Effector memory CD8-positive, alpha-beta T cell (primary cell): ENCODE measurements at regions not wholly inside any gene's neighbourhood (a gene's known extent, or its start where the extent isn't known, plus 50 kb on each side); places are given as distances from the start of the nearest gene placed in this dataset.
"Not testable (repeated sequence)": the region's sequence is repeated elsewhere in the genome, so short reads cannot be mapped to it uniquely, and the experiment has no call there.

ENCODE experiments used
- ATAC-seq: fragments of 150-1000 bp; cut with Tn5 transposase; replicated peaks from 2 replicates; pipeline ENCODE4 v1.10.0; 2021; ENCODE audit warnings: mild to moderate bottlenecking, moderate library complexity
- DNase-seq, 3 experiments: peaks; one replicate each; pipeline ENCODE4 v3.0.0; 2021
- H3K27ac Mint-ChIP-seq, 2 donors: one replicate each; pipeline ENCODE4 v1.8.0; 2022; ENCODE audit warnings: mild to moderate bottlenecking in 2 of 2, mixed read lengths in 2 of 2, moderate library complexity in 2 of 2
- H3K27me3 Mint-ChIP-seq, 2 donors: one replicate each; pipeline ENCODE4 v1.8.0; 2022; ENCODE audit warnings: mixed read lengths in 2 of 2
- H3K36me3 Mint-ChIP-seq: one replicate; pipeline ENCODE4 v1.8.0; 2022; ENCODE audit warnings: mild to moderate bottlenecking, moderate library complexity, mixed read lengths; ENCODE audit not compliant: insufficient read depth
- H3K4me1 Mint-ChIP-seq, 2 donors: one replicate each; pipeline ENCODE4 v1.8.0; 2022; ENCODE audit warnings: low read depth in 2 of 2, mixed read lengths in 2 of 2
- H3K4me3 Mint-ChIP-seq, 2 donors: one replicate each; pipeline ENCODE4 v1.8.0; 2022; ENCODE audit warnings: mild to moderate bottlenecking in 2 of 2, mixed read lengths in 2 of 2, moderate library complexity in 2 of 2
- H3K9me3 Mint-ChIP-seq, 2 donors: one replicate each; pipeline ENCODE4 v1.8.0; 2022; ENCODE audit warnings: mixed read lengths in 2 of 2

DNA sequence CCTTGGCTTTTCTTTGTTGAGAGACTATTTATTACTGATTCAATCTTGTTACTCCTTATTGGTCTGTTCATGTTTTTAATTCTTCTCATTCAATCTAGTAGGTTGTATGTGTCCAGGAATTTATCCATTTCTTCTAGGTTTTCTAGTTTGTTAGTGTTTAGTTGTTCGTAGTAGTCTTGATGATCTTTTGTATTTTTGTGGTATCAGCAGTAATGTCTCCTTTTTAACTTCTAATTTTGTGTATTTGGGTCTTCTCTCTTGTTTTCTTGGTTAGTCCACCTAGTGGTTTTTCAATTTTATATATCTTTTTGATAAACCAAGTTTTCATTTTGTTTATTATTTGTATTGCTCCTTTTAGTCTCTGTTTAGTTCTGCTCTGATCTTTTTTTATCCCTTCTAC lies 546.9 kb upstream of the TPK1 start:
- DNase-seq (no peak), ATAC-seq (no peak)
- peaks cover 8 to 21% of the 10 kb centered on the region in 2 donors for H3K9me3 Mint-ChIP-seq
- H3K4me3 Mint-ChIP-seq = no peak overlapping the region
- H3K27me3 Mint-ChIP-seq = no peaks in the 10 kb centered on the region
- no peaks in the 10 kb centered on the region for H3K36me3 Mint-ChIP-seq
- H3K4me1 Mint-ChIP-seq = no peaks in the 10 kb centered on the region
- no peak overlapping the region for H3K27ac Mint-ChIP-seq

DNA sequence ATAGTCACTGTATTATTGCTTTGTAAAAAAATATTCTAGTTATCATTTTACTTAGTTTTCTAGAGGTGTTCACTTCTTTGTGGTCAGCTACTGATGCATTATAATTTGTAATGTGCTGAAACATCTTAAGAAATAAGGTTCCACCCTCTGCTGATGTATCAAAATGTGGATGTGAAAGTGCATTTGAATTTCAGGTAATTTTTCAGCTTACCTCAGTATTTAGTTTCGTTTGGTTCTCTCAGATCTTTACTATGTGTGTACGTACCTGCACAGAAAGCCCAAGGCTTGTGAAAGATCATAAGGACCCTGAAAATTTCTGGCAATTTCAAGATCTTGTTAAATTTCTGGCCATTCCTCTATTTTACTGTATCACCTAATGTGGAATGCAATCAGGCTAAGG lies 542.3 kb upstream of the TPK1 start:
- Mint-ChIP-seq H3K36me3 (no peaks in the 10 kb centered on the region), H3K4me3 (no peak overlapping the region), H3K27ac (no peak overlapping the region), H3K27me3 (no peaks in the 10 kb centered on the region), H3K9me3 (peaks cover 0 to 3% of the 10 kb centered on the region in 2 donors), H3K4me1 (no peaks in the 10 kb centered on the region)
- DNase-seq = no peak
- no peak for ATAC-seq

DNA sequence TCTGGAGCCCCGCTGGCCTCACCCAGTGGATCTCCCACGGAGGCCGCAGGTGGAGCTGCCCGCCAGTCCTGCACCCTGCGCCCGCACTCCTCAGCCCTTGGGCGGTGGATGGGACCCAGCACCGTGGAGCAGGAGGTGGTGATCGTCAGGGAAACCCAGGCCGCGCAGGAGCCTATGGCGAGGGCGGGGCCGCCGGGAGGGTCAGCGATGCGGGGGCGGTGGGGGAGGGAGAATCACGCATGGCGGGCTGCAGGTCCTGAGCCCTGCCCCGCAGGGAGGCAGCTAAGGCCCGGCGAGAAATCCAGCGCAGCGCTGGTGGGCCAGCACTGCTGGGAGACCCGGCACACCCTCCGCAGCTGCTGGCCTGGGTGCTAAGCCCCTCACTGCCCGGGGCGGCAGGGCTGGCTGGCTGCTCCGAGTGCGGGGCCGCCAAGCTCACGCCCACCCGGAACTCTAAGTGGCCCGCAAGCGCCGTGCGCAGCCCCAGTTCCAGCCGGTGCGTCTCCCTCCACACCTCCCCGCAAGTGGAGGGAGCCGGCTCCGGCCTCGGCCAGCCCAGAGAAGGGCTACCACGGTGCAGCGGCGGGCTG lies 524.8 kb upstream of the TPK1 start:
- Mint-ChIP-seq H3K4me1 (no peaks in the 10 kb centered on the region), H3K9me3 (peaks cover 9 to 17% of the 10 kb centered on the region in 2 donors), H3K36me3 (no peaks in the 10 kb centered on the region), H3K27ac (no peak overlapping the region), H3K4me3 (no peak overlapping the region), H3K27me3 (no peaks in the 10 kb centered on the region)
- ATAC-seq (no peak), DNase-seq (no peak)

DNA sequence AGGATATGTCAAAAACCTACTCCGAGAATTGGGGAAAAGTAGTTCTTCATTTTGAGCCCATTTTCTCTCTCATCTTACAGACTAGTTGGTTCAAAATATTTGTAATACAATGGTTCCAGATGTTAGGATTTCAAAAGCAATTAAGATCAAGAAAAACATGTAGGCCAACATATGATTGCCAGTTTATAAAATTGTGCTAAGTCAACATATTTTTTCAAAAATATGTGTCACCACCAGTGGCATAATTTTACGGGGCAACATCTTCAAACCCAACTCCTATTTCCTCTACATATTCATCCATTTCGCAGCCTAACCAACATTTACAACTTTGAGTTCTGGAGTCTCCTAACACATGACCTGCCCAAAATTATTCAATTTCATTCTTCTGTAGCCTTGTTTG lies 514.5 kb upstream of the TPK1 start:
- H3K27ac Mint-ChIP-seq = no peak overlapping the region
- ATAC-seq (no peak), DNase-seq (no peak)
- no peaks in the 10 kb centered on the region for H3K36me3 Mint-ChIP-seq
- H3K9me3 Mint-ChIP-seq = peaks cover 6 to 7% of the 10 kb centered on the region in 2 donors
- no peaks in the 10 kb centered on the region for H3K27me3 Mint-ChIP-seq
- no peak overlapping the region for H3K4me3 Mint-ChIP-seq
- no peaks in the 10 kb centered on the region for H3K4me1 Mint-ChIP-seq

DNA sequence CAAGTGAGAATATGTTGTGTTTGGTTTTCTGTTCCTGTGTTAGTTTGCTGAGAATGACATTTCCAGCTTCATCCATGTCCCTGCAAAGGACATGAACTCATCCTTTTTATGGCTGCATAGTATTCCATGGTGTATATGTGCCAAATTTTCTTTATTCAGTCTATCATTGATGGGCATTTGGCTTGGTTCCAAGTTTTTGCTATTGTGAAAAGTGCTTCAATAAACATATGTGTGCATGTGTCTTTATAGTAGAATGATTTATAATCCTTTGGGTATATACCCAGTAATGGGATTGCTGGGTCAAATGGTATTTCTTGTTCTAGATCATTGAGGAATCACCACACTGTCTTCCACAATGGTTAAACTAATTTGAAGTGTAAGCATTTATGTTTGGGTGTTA lies 513.6 kb upstream of the TPK1 start:
- not testable (repeated sequence) for H3K36me3 Mint-ChIP-seq, H3K4me3 Mint-ChIP-seq, H3K27ac Mint-ChIP-seq, H3K27me3 Mint-ChIP-seq, H3K9me3 Mint-ChIP-seq, H3K4me1 Mint-ChIP-seq, ATAC-seq, DNase-seq

DNA sequence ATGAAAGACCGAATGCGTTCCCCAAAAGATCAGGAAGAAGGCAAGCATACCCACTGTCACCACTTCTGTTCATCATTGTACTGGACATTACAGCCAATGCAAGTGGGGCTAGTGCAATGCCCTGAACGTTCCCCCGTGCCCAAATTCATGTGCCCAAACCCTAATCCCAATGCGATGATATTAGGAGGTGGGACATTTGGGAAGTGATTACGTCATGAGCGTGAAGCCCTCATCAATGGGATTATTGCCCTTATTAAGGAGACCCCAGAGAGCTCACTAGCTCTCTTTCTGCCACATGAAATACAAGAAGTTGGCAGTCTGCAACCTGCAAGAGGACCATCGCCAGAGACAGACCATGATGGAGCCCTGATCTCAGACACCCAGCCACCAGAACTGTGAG lies 511.4 kb upstream of the TPK1 start:
- H3K27ac Mint-ChIP-seq = no peak overlapping the region
- ATAC-seq (no peak), DNase-seq (no peak)
- no peak overlapping the region for H3K4me3 Mint-ChIP-seq
- H3K27me3 Mint-ChIP-seq = no peaks in the 10 kb centered on the region
- H3K36me3 Mint-ChIP-seq = no peaks in the 10 kb centered on the region
- no peaks in the 10 kb centered on the region for H3K4me1 Mint-ChIP-seq
- peaks cover 5 to 7% of the 10 kb centered on the region in 2 donors for H3K9me3 Mint-ChIP-seq

DNA sequence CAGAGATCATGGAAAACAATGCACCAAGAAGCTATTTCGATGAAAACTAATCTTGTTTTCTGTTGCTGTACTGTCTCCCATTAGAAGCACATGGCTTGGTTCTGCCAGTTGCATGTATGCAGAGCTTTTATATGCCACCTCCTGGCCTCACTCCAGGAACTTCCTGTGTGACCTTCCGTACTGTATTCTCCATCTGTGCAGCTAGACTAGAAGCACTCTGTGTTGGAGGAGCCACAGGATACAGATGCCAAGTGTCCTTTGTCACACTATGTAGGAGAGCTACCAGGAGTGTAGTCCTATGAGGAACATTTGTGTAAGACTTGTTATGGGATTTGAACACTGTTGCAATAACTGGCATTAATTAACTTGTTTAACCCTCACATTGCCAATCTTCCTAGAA lies 503.5 kb upstream of the TPK1 start:
- no peak overlapping the region for H3K27ac Mint-ChIP-seq

DNA sequence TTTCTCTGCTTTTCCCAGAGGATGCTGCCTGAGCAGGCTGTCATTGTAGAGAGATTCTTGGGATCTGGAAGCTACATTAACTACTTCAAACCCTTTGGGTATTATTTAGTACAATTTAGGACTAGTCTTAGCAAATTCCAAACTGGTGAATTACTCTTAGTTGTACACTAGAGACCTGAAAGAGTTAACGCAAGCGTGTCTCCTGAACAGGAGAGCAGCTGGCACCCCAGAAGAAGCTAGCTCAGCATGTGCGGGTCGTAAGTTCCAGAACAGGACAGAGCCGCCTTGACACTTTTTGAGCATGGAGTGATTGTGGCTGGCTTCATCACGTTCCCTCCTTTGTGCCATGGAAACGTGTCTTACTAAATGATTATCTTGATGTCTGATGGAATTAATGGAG lies 495.7 kb upstream of the TPK1 start:
- Mint-ChIP-seq H3K4me3 (no peak overlapping the region), H3K27me3 (no peaks in the 10 kb centered on the region), H3K4me1 (no peaks in the 10 kb centered on the region), H3K9me3 (peaks cover 0 to 8% of the 10 kb centered on the region in 2 donors), H3K27ac (no peak overlapping the region), H3K36me3 (no peaks in the 10 kb centered on the region)
- DNase-seq (no peak), ATAC-seq (no peak)

More for the DNA sequence above, 503.5 kb upstream of the TPK1 start:
- Mint-ChIP-seq H3K27me3 (no peaks in the 10 kb centered on the region), H3K4me1 (no peaks in the 10 kb centered on the region), H3K36me3 (no peaks in the 10 kb centered on the region), H3K4me3 (no peak overlapping the region), H3K9me3 (peaks cover 7 to 11% of the 10 kb centered on the region in 2 donors)
- ATAC-seq (no peak), DNase-seq (no peak)

DNA sequence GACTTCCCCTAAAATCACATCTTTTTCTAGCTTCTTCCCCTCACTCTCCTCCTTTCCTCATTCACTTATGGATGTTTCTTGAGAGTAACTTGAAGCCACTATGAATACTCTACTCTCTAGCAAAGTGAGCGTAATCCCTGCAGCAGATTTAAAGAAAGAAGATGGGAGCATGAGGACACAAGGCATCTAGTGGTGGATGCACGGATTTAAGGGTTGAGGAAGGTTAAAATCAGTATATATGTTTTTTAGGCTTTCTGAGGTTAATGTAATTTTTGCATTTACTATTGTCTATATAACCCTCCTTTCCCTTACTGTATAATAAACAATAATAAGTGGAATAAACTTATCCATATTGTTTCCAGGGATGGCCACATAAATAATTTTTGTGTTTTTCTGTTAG lies 495.2 kb upstream of the TPK1 start:
- H3K4me3 Mint-ChIP-seq = no peak overlapping the region
- peaks cover 0 to 8% of the 10 kb centered on the region in 2 donors for H3K9me3 Mint-ChIP-seq
- no peaks in the 10 kb centered on the region for H3K27me3 Mint-ChIP-seq
- H3K36me3 Mint-ChIP-seq = no peaks in the 10 kb centered on the region
- H3K4me1 Mint-ChIP-seq = no peaks in the 10 kb centered on the region
- ATAC-seq = no peak
- no peak overlapping the region for H3K27ac Mint-ChIP-seq
- no peak for DNase-seq

DNA sequence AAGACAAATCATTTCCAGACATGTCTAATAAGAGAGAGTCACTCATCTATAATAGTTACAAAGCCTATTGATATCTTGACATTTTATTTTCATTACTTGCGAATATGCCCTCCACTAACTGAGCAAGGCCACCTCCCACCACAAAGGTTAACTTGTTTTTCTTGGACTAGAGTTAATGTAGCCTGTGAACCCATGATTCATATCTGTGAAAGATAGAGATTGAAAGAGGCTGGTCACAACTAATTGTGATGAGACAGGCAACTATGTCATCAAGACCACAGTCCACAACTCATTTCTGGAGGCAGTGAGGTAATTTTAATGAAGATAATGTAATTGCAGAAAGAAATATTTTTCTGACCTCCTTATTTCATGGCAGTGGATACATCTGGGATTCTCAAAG lies 491.8 kb upstream of the TPK1 start:
- H3K27me3 Mint-ChIP-seq = no peaks in the 10 kb centered on the region
- H3K4me3 Mint-ChIP-seq = no peak overlapping the region
- no peaks in the 10 kb centered on the region for H3K4me1 Mint-ChIP-seq
- peaks cover 0 to 2% of the 10 kb centered on the region in 2 donors for H3K9me3 Mint-ChIP-seq
- ATAC-seq (no peak), DNase-seq (no peak)
- H3K36me3 Mint-ChIP-seq = no peaks in the 10 kb centered on the region
- H3K27ac Mint-ChIP-seq = no peak overlapping the region

DNA sequence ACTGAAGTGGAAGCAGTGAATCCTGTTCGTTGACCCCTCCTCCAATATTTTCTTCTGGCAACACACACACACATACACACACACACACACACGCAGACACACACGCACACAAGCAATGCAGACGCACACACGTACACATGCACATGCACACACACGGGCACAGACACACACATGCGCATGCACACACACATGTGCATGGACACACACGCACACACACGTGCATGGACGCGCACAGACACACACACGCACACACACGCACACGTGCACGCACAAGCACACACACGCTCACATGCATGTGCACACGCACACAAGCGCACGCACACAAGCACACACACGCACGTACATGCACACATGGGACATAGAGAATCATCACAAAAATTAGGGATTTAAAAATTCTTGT lies 488.2 kb upstream of the TPK1 start:
- no peaks in the 10 kb centered on the region for H3K4me1 Mint-ChIP-seq
- H3K36me3 Mint-ChIP-seq = no peaks in the 10 kb centered on the region
- no peaks in the 10 kb centered on the region for H3K27me3 Mint-ChIP-seq
- no peak overlapping the region for H3K27ac Mint-ChIP-seq
- DNase-seq (no peak), ATAC-seq (no peak)
- peaks cover 0 to 7% of the 10 kb centered on the region in 2 donors for H3K9me3 Mint-ChIP-seq
- H3K4me3 Mint-ChIP-seq = no peak overlapping the region

DNA sequence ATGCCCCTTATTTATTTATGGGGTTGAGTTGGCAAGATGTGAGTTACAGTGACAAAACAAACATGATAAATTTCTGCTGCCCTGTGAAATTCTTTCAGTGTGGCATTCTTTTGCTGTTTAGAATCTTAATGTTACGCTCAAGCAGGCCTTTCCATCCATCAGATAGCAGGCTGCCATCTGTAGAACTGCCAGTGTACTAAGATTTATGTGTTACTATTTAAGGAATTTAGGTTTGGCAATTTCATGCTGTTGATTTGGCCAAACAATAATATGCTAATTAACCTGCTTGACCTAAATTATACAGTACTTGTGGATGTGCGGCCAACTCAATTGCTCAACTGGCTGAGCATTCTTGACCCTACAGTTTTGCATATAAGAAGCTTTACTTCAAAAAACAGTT lies 477.7 kb upstream of the TPK1 start:
- no peaks in the 10 kb centered on the region for H3K36me3 Mint-ChIP-seq

DNA sequence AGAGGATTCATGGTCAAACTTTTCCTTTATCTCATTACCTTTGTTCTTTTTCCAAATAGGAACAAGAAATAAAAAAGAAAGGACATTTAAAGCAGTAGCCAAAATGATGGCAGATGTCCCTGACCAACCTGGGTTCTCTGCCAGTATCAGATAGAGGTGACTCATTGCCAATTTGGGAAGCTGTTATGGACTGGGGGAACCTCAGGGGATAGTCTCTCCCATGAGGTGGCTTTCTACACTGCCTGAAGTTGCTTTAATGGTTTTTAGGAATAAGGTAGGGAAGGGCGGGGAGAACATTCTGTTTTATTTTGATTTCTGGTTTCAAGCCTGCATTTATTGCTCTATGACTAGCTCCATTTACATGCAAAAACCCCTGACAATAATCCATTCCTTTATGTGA lies 457.9 kb upstream of the TPK1 start:
- Mint-ChIP-seq H3K27me3 (no peaks in the 10 kb centered on the region), H3K36me3 (no peaks in the 10 kb centered on the region), H3K4me1 (no peaks in the 10 kb centered on the region), H3K9me3 (peaks cover 2 to 5% of the 10 kb centered on the region in 2 donors), H3K4me3 (no peak overlapping the region), H3K27ac (no peak overlapping the region)
- DNase-seq (no peak), ATAC-seq (no peak)

More for the DNA sequence above, 477.7 kb upstream of the TPK1 start:
- H3K4me1 Mint-ChIP-seq = no peaks in the 10 kb centered on the region
- no peak overlapping the region for H3K4me3 Mint-ChIP-seq
- H3K27ac Mint-ChIP-seq = no peak overlapping the region
- H3K9me3 Mint-ChIP-seq = peaks cover 2 to 8% of the 10 kb centered on the region in 2 donors
- ATAC-seq = no peak
- H3K27me3 Mint-ChIP-seq = no peaks in the 10 kb centered on the region
- DNase-seq = no peak

DNA sequence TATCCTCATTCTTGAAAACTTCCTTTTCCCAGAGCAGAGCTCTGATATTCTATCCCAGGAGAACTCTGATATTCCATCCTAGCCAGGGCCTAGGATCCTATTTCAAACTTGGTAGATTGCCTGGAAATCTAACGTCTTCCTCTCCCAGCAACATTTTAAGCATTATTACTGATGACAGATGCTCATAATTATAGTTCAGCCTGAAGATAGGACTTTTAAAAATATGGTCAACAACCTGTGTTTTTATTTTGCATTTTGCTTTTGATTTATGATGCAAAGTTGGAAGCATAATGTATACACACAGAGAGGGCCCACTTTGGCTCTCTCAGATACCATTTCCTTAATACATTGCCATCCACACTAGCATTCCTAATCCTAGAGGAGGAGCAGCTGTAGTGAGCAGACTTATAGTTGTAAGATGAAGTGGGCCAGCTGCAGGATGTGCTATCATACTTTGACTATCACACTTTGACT lies 457.4 kb upstream of the TPK1 start:
- DNase-seq = no peak
- H3K4me3 Mint-ChIP-seq = no peak overlapping the region
- no peaks in the 10 kb centered on the region for H3K4me1 Mint-ChIP-seq
- H3K36me3 Mint-ChIP-seq = no peaks in the 10 kb centered on the region
- H3K27me3 Mint-ChIP-seq = no peaks in the 10 kb centered on the region
- no peak overlapping the region for H3K27ac Mint-ChIP-seq
- ATAC-seq = no peak
- peaks cover 2 to 5% of the 10 kb centered on the region in 2 donors for H3K9me3 Mint-ChIP-seq

DNA sequence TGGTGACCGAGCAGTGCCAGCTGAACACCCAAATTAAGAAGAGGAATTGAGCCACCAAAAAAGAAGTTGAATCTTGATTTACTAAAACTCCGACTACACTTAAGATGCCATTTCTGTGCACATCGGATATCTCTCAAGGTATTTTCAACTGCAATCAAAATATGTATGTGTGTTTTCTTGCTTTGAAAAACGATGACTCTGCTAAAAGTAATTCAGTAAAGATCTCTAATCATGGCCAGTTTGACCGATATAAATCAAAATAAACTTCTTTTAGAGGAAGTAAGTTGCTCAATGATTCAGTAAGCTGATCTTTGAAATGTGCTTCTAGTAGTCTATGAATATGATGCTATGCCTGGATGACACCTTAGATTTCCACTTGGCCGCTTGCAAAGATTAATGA lies 453.5 kb upstream of the TPK1 start:
- peaks cover 2 to 6% of the 10 kb centered on the region in 2 donors for H3K9me3 Mint-ChIP-seq
- no peak overlapping the region for H3K4me3 Mint-ChIP-seq
- no peak for ATAC-seq
- H3K36me3 Mint-ChIP-seq = no peaks in the 10 kb centered on the region
- no peak for DNase-seq
- H3K27me3 Mint-ChIP-seq = no peaks in the 10 kb centered on the region
- H3K27ac Mint-ChIP-seq = no peak overlapping the region
- no peaks in the 10 kb centered on the region for H3K4me1 Mint-ChIP-seq
